ENCODE measurements at regions not wholly inside any gene's neighbourhood (a gene's known extent, or its start where the extent isn't known, plus 50 kb on each side); places are given as distances from the start of the nearest gene placed in this dataset.

- TF ChIP-seq CTCF (IDR thresholded peaks at IDR 0.05; ENCODE audit: poor library complexity, severe bottlenecking): no peak
- no peak for TF ChIP-seq EZH2 (IDR thresholded peaks at IDR 0.05; ENCODE audit: borderline replicate concordance, insufficient read depth, low read length, poor library complexity, severe bottlenecking)
- TF ChIP-seq EP300 (conservative IDR thresholded peaks at IDR 0.05; ENCODE audit: poor library complexity, severe bottlenecking): no peak
Observed at GRCh38 chr4:167986044-167986443, 106.3 kb upstream of the ANXA10 start.

All from neural cell (in vitro differentiated cells).